ENCODE measurements at regions not wholly inside any gene's neighbourhood (a gene's known extent, or its start where the extent isn't known, plus 50 kb on each side); places are given as distances from the start of the nearest gene placed in this dataset.

GRCh38 chr13:68970532-68970931 lies 1137.1 kb upstream of the ATXN8OS start:
- H3K27me3 ChIP-seq (ENCODE audit: insufficient read depth, poor library complexity, severe bottlenecking), result no peaks in the 10 kb centered on the region
- H3K27ac ChIP-seq (replicated peaks), result no peak overlapping the region
- no peak overlapping the region for H3K4me3 ChIP-seq (replicated peaks; ENCODE audit: insufficient read depth, low read length)
- TF ChIP-seq CTCF (IDR thresholded peaks at IDR 0.05; ENCODE audit: insufficient read depth, low read length) (no peak), SPI1 (IDR thresholded peaks at IDR 0.05; ENCODE audit: borderline replicate concordance, low read depth) (no peak), GABPA (IDR thresholded peaks at IDR 0.05; ENCODE audit: low read depth) (no peak), REST (IDR thresholded peaks at IDR 0.05; ENCODE audit: insufficient replicate concordance, low read depth) (no peak), POLR2AphosphoS5 (IDR thresholded peaks at IDR 0.05; ENCODE audit: low read depth) (no peak)
- DNase-seq (ENCODE audit: low read depth in 1 of 2, low spot score in 1 of 2), result no peak

- no peak overlapping the region for H3K27ac ChIP-seq (replicated peaks)
- no peak overlapping the region for H3K4me3 ChIP-seq (replicated peaks; ENCODE audit: insufficient read depth, low read length)
- TF ChIP-seq POLR2AphosphoS5 (IDR thresholded peaks at IDR 0.05; ENCODE audit: low read depth) (no peak), GABPA (IDR thresholded peaks at IDR 0.05; ENCODE audit: low read depth) (no peak)
- no peak for DNase-seq (ENCODE audit: low read depth in 1 of 2, low spot score in 1 of 2)
- H3K27me3 ChIP-seq (ENCODE audit: insufficient read depth, poor library complexity, severe bottlenecking), result no peaks in the 10 kb centered on the region
Measured at GRCh38 chr13:68948586-68948985, 1159.0 kb upstream of the ATXN8OS start.

- TF ChIP-seq POLR2AphosphoS5 (IDR thresholded peaks at IDR 0.05; ENCODE audit: low read depth) (no peak), REST (IDR thresholded peaks at IDR 0.05; ENCODE audit: insufficient replicate concordance, low read depth) (no peak), GABPA (IDR thresholded peaks at IDR 0.05; ENCODE audit: low read depth) (no peak), SPI1 (IDR thresholded peaks at IDR 0.05; ENCODE audit: borderline replicate concordance, low read depth) (no peak), CTCF (IDR thresholded peaks at IDR 0.05; ENCODE audit: insufficient read depth, low read length) (no peak)
- DNase-seq (ENCODE audit: low read depth in 1 of 2, low spot score in 1 of 2), result no peak
- Histone ChIP-seq H3K4me3 (replicated peaks; ENCODE audit: insufficient read depth, low read length) (no peak overlapping the region), H3K27me3 (ENCODE audit: insufficient read depth, poor library complexity, severe bottlenecking) (no peaks in the 10 kb centered on the region), H3K27ac (replicated peaks) (no peak overlapping the region)
Measured at GRCh38 chr13:68944272-68944671, 1163.4 kb upstream of the ATXN8OS start.

- no peak for TF ChIP-seq REST (IDR thresholded peaks at IDR 0.05; ENCODE audit: insufficient replicate concordance, low read depth)
- TF ChIP-seq POLR2AphosphoS5 (IDR thresholded peaks at IDR 0.05; ENCODE audit: low read depth), result no peak
- TF ChIP-seq SPI1 (IDR thresholded peaks at IDR 0.05; ENCODE audit: borderline replicate concordance, low read depth), result no peak
- TF ChIP-seq GABPA (IDR thresholded peaks at IDR 0.05; ENCODE audit: low read depth), result no peak
- TF ChIP-seq CTCF (IDR thresholded peaks at IDR 0.05; ENCODE audit: insufficient read depth, low read length), result no peak
- no peak for DNase-seq (ENCODE audit: low read depth in 1 of 2, low spot score in 1 of 2)
- Histone ChIP-seq H3K27me3 (ENCODE audit: insufficient read depth, poor library complexity, severe bottlenecking) (no peaks in the 10 kb centered on the region), H3K4me3 (replicated peaks; ENCODE audit: insufficient read depth, low read length) (no peak overlapping the region), H3K27ac (replicated peaks) (no peak overlapping the region)
Measured at GRCh38 chr13:68940049-68940448, 1167.6 kb upstream of the ATXN8OS start.

All from HL-60 (cell line).